H9 (cell line): ENCODE measurements at regions not wholly inside any gene's neighbourhood (a gene's known extent, or its start where the extent isn't known, plus 50 kb on each side); places are given as distances from the start of the nearest gene placed in this dataset.

ENCODE experiments used
- DNase-seq: peaks from one replicate; pipeline ENCODE4 v3.0.0-alpha.2; 2017
- H2AFZ ChIP-seq: one replicate; pipeline ENCODE4 v1.6.1; 2013; ENCODE audit warnings: mild to moderate bottlenecking, low read length, control low read depth, moderate library complexity
- H2AK5ac ChIP-seq: 2 replicates; pipeline ENCODE4 v1.6.1; 2013; ENCODE audit warnings: low read length, control low read depth, mixed read lengths; ENCODE audit not compliant: insufficient read length
- H2BK120ac ChIP-seq: one replicate; pipeline ENCODE4 v1.6.1; 2013; ENCODE audit warnings: low read depth, mild to moderate bottlenecking, low read length, control low read depth, inconsistent platforms; ENCODE audit not compliant: poor library complexity, severe bottlenecking
- H2BK12ac ChIP-seq: 2 replicates; pipeline ENCODE4 v1.6.1; 2013; ENCODE audit warnings: low read length, control low read depth, mixed read lengths, low read depth; ENCODE audit not compliant: insufficient read length
- H2BK15ac ChIP-seq: 2 replicates; pipeline ENCODE4 v1.6.1; 2013; ENCODE audit warnings: low read depth, low read length, control low read depth
- H2BK20ac ChIP-seq: one replicate; pipeline ENCODE4 v1.6.1; 2013; ENCODE audit warnings: low read depth, mild to moderate bottlenecking, low read length, control low read depth, inconsistent platforms; ENCODE audit not compliant: poor library complexity, severe bottlenecking
- H2BK5ac ChIP-seq: 2 replicates; pipeline ENCODE4 v1.6.1; 2013; ENCODE audit warnings: low read length, control low read depth, mixed read lengths; ENCODE audit not compliant: insufficient read length
- H3K14ac ChIP-seq: 2 replicates; pipeline ENCODE4 v1.6.1; 2013; ENCODE audit warnings: low read length, control low read depth; ENCODE audit not compliant: insufficient read depth
- H3K18ac ChIP-seq: 2 replicates; pipeline ENCODE4 v1.6.1; 2013; ENCODE audit warnings: low read depth, mild to moderate bottlenecking, mixed read lengths, low read length, control low read depth; ENCODE audit not compliant: insufficient read length
- H3K23ac ChIP-seq: 2 replicates; pipeline ENCODE4 v1.6.1; 2013; ENCODE audit warnings: low read length, control low read depth, mixed read lengths, low read depth; ENCODE audit not compliant: insufficient read length
- H3K23me2 ChIP-seq: 2 replicates; pipeline ENCODE4 v1.6.1; 2013; ENCODE audit warnings: low read depth, mild to moderate bottlenecking, mixed read lengths, low read length, control low read depth; ENCODE audit not compliant: insufficient read length, poor library complexity, severe bottlenecking
- H3K27ac ChIP-seq: 2 replicates; pipeline ENCODE4 v1.5.1; 2013; ENCODE audit warnings: low read length, control low read depth, mixed read lengths, low read depth; ENCODE audit not compliant: insufficient read length
- H3K27me3 ChIP-seq: 2 replicates; pipeline ENCODE4 v1.6.1; 2013; ENCODE audit warnings: low read length, control low read depth, inconsistent platforms; ENCODE audit not compliant: insufficient read depth
- H3K4ac ChIP-seq: 2 replicates; pipeline ENCODE4 v1.6.1; 2013; ENCODE audit warnings: low read depth, mild to moderate bottlenecking, control low read depth, inconsistent platforms, low read length, moderate library complexity
- H3K4me1 ChIP-seq: 2 replicates; pipeline ENCODE4 v1.6.1; 2013; ENCODE audit warnings: low read length, control low read depth, inconsistent platforms; ENCODE audit not compliant: insufficient read depth
- H3K4me2 ChIP-seq: 2 replicates; pipeline ENCODE4 v1.6.1; 2013; ENCODE audit warnings: low read length, control low read depth, mixed read lengths; ENCODE audit not compliant: insufficient read length, insufficient read depth
- H3K56ac ChIP-seq: 2 replicates; pipeline ENCODE4 v1.6.1; 2013; ENCODE audit warnings: low read depth, mild to moderate bottlenecking, mixed read lengths, low read length, control low read depth; ENCODE audit not compliant: insufficient read length
- H3K79me1 ChIP-seq: 2 replicates; pipeline ENCODE4 v1.6.1; 2013; ENCODE audit warnings: low read depth, mild to moderate bottlenecking, moderate library complexity, low read length, control low read depth, inconsistent platforms; ENCODE audit not compliant: insufficient read depth, poor library complexity, severe bottlenecking
- H3K79me2 ChIP-seq: 2 replicates; pipeline ENCODE4 v1.6.1; 2013; ENCODE audit warnings: low read length, control low read depth, inconsistent platforms; ENCODE audit not compliant: insufficient read depth
- H3K9ac ChIP-seq: 2 replicates; pipeline ENCODE4 v1.6.1; 2013; ENCODE audit warnings: low read length, control low read depth, mixed read lengths; ENCODE audit not compliant: insufficient read length; ENCODE audit errors: extremely low read depth
- H3K9me3 ChIP-seq: one replicate; pipeline ENCODE4 v1.6.1; 2013; ENCODE audit warnings: low read depth, low read length, inconsistent platforms; ENCODE audit not compliant: control insufficient read depth
- H3T11ph ChIP-seq: one replicate; pipeline ENCODE4 v1.6.1; 2013; ENCODE audit warnings: mild to moderate bottlenecking, low read length, control low read depth, inconsistent platforms
- H4K20me1 ChIP-seq: one replicate; pipeline ENCODE4 v1.6.1; 2013; ENCODE audit not compliant: control insufficient read depth, insufficient read length, insufficient read depth
- H4K5ac ChIP-seq: 2 replicates; pipeline ENCODE4 v1.6.1; 2013; ENCODE audit warnings: low read depth, mild to moderate bottlenecking, mixed read lengths, low read length, control low read depth; ENCODE audit not compliant: insufficient read length
- H4K8ac ChIP-seq: replicated peaks from 2 replicates; pipeline ENCODE4 v1.6.1; 2013; ENCODE audit warnings: low read length, control low read depth, mixed read lengths, low read depth; ENCODE audit not compliant: insufficient read length
- H4K91ac ChIP-seq: 2 replicates; pipeline ENCODE4 v1.6.1; 2013; ENCODE audit warnings: low read depth, mild to moderate bottlenecking, moderate library complexity, mixed read lengths, low read length, control low read depth; ENCODE audit not compliant: insufficient read length
- H3K27ac Mint-ChIP-seq, 3 experiments: 2 replicates in 2 of 3; 3 replicates in 1 of 3; pipeline ENCODE4 v1.8.0; 2020 to 2021; ENCODE audit warnings: mixed read lengths in 3 of 3, mild to moderate bottlenecking in 1 of 3, moderate library complexity in 1 of 3
- H3K27me3 Mint-ChIP-seq: 2 replicates; pipeline ENCODE4 v1.8.0; 2021; ENCODE audit warnings: low read depth, mild to moderate bottlenecking, moderate library complexity, mixed read lengths
- H3K36me3 Mint-ChIP-seq, 3 experiments: 2 replicates in 2 of 3; 3 replicates in 1 of 3; pipeline ENCODE4 v1.8.0; 2020 to 2021; ENCODE audit warnings: low read depth in 3 of 3, mixed read lengths in 3 of 3; ENCODE audit not compliant: insufficient read depth in 1 of 3
- H3K4me1 Mint-ChIP-seq, 2 experiments: 2 replicates each; pipeline ENCODE4 v1.8.0; 2020; ENCODE audit warnings: mixed read lengths in 2 of 2
- H3K4me3 Mint-ChIP-seq, 2 experiments: 2 replicates in 1 of 2; 3 replicates in 1 of 2; pipeline ENCODE4 v1.8.0; 2020 to 2021; ENCODE audit warnings: mild to moderate bottlenecking in 2 of 2, mixed read lengths in 2 of 2, moderate library complexity in 1 of 2
- H3K9me3 Mint-ChIP-seq, 2 experiments: 2 replicates in 1 of 2; 3 replicates in 1 of 2; pipeline ENCODE4 v1.8.0; 2020; ENCODE audit warnings: mild to moderate bottlenecking in 2 of 2, mixed read lengths in 2 of 2, moderate library complexity in 1 of 2
- WGBS: extraction: QIAGEN DNeasy Blood & Tissue Kit; methylation state at CpG from one replicate; pipeline ENCODE4 v1.1.7; 2013; ENCODE audit warnings: missing lambda C conversion rate, low lambda C conversion rate, mixed read lengths; ENCODE audit not compliant: insufficient read length; ENCODE audit errors: extremely low coverage; 5-methylcytosine and 5-hydroxymethylcytosine counted together
- TF ChIP-seq, protein P1 (sequence below): fragments of 200-600 bp; sonication (generic); conservative IDR thresholded peaks from 3 replicates; pipeline ENCODE4 v1.8.0; 2021; ENCODE audit warnings: antibody characterized with exemption, mild to moderate bottlenecking

DNA sequence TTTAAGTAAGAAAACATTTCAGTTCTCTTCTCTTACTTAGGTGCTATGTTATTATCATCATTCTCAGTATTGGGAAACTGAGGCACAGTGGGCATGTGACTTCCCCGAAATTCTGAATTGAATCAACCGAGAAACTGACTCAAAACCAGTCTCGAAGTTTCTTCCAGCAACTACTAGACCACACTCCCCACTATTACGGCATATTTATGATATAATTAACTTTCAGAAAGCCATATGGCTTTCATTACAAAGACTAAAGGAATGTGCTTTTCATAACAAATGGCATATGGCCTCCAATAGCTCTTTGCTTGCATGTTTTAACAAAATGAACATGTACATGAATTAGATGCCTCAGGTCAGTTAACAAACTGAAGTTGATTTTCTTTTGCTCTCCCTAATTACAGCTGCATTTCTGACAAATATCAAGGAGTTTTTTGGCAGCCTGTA lies 182.9 kb upstream of the SLC38A2 start:
- no peak overlapping the region for H3K9ac ChIP-seq
- no peak for DNase-seq

More for the DNA sequence above, 182.9 kb upstream of the SLC38A2 start:
- Mint-ChIP-seq H3K27ac (no peak overlapping the region), H3K4me1 (peaks cover 5 to 15% of the 10 kb centered on the region in 2 experiments), H3K36me3 (peaks cover 0 to 2% (median 0%) of the 10 kb centered on the region in 3 experiments; a peak in 3 of 7 replicates), H3K4me3 (no peak overlapping the region), H3K9me3 (no peaks in the 10 kb centered on the region), H3K27me3 (no peaks in the 10 kb centered on the region)
- no CpG with 5 or more reads among the region's 4 CpGs for WGBS
- H3K4me2 ChIP-seq = no peak overlapping the region
- no peaks in the 10 kb centered on the region for H3K79me1 ChIP-seq
- TF ChIP-seq, protein P1, sequence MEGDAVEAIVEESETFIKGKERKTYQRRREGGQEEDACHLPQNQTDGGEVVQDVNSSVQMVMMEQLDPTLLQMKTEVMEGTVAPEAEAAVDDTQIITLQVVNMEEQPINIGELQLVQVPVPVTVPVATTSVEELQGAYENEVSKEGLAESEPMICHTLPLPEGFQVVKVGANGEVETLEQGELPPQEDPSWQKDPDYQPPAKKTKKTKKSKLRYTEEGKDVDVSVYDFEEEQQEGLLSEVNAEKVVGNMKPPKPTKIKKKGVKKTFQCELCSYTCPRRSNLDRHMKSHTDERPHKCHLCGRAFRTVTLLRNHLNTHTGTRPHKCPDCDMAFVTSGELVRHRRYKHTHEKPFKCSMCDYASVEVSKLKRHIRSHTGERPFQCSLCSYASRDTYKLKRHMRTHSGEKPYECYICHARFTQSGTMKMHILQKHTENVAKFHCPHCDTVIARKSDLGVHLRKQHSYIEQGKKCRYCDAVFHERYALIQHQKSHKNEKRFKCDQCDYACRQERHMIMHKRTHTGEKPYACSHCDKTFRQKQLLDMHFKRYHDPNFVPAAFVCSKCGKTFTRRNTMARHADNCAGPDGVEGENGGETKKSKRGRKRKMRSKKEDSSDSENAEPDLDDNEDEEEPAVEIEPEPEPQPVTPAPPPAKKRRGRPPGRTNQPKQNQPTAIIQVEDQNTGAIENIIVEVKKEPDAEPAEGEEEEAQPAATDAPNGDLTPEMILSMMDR = no peak
- H4K5ac ChIP-seq = no peak overlapping the region
- H4K20me1 ChIP-seq = no peaks in the 10 kb centered on the region
- H3K27ac ChIP-seq = no peak overlapping the region
- H2BK120ac ChIP-seq = no peak overlapping the region
- H2BK20ac ChIP-seq = no peak overlapping the region
- H3T11ph ChIP-seq = no peak overlapping the region
- no peak overlapping the region for H2BK12ac ChIP-seq
- H3K23me2 ChIP-seq = no peaks in the 10 kb centered on the region
- no peak overlapping the region for H2AFZ ChIP-seq
- H2AK5ac ChIP-seq = no peak overlapping the region
- H3K18ac ChIP-seq = no peak overlapping the region
- H3K56ac ChIP-seq = no peak overlapping the region
- no peak overlapping the region for H4K8ac ChIP-seq
- no peaks in the 10 kb centered on the region for H3K79me2 ChIP-seq
- no peaks in the 10 kb centered on the region for H3K4me1 ChIP-seq
- peaks cover 2% of the 10 kb centered on the region; the same call in 1 of the 2 replicates for H3K27me3 ChIP-seq
- no peak overlapping the region for H2BK15ac ChIP-seq
- no peak overlapping the region for H3K14ac ChIP-seq
- H3K23ac ChIP-seq = no peak overlapping the region
- no peak overlapping the region for H2BK5ac ChIP-seq
- H3K9me3 ChIP-seq = no peaks in the 10 kb centered on the region
- H3K4ac ChIP-seq = no peak overlapping the region
- H4K91ac ChIP-seq = no peak overlapping the region
